Nephron (organoid): ENCODE measurements at regions not wholly inside any gene's neighbourhood (a gene's known extent, or its start where the extent isn't known, plus 50 kb on each side); places are given as distances from the start of the nearest gene placed in this dataset.

Experiments used
- H3K27ac Mint-ChIP-seq, 3 experiments: 2 replicates each; pipeline ENCODE4 v1.8.0; 2020; ENCODE audit warnings: mixed read lengths in 3 of 3, mild to moderate bottlenecking in 2 of 3, moderate library complexity in 1 of 3
- H3K27me3 Mint-ChIP-seq: 2 replicates; pipeline ENCODE4 v1.8.0; 2021; ENCODE audit warnings: low read depth, mild to moderate bottlenecking, moderate library complexity, mixed read lengths
- H3K36me3 Mint-ChIP-seq: 2 replicates; pipeline ENCODE4 v1.8.0; 2020; ENCODE audit warnings: low read depth, mixed read lengths
- H3K4me1 Mint-ChIP-seq: 2 replicates; pipeline ENCODE4 v1.8.0; 2020; ENCODE audit warnings: mixed read lengths
- H3K4me3 Mint-ChIP-seq, 3 experiments: 2 replicates each; pipeline ENCODE4 v1.8.0; 2020; ENCODE audit warnings: mild to moderate bottlenecking in 3 of 3, mixed read lengths in 3 of 3, moderate library complexity in 2 of 3
- H3K9me3 Mint-ChIP-seq: 2 replicates; pipeline ENCODE4 v1.8.0; 2020; ENCODE audit warnings: mixed read lengths
- TF ChIP-seq, protein P1 (sequence below), 3 experiments: fragments of 200-600 bp; sonication (generic); IDR thresholded peaks; one replicate each; pipeline ENCODE4 v1.5.0; 2021; ENCODE audit warnings: antibody characterized with exemption in 3 of 3; ENCODE audit not compliant: unreplicated experiment in 3 of 3

DNA sequence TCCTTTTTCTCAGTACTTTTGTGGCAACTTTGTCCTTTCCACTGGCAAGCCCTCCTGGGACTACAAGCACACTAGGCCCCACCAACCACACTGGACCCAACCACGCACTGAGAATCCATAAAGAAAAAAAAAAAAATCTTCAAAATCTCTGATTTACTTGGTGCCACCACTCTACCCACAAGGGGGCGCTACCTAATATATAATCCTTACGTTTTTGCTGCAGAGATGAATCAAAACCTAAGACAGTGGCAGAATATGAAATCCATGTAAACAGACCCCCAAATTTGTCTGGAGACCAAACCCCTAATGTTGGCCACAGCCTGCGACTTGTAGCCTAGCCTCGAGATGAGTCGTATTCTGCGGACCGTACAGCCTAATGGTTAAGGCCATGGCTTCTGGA is 63.5 kb upstream of the ARHGAP36 start:
- Mint-ChIP-seq H3K27me3 (peaks cover 14% of the 10 kb centered on the region), H3K4me3 (no peak overlapping the region), H3K4me1 (peaks cover 16% of the 10 kb centered on the region), H3K9me3 (no peaks in the 10 kb centered on the region), H3K27ac (no peak overlapping the region), H3K36me3 (no peaks in the 10 kb centered on the region)
- TF ChIP-seq, protein P1, sequence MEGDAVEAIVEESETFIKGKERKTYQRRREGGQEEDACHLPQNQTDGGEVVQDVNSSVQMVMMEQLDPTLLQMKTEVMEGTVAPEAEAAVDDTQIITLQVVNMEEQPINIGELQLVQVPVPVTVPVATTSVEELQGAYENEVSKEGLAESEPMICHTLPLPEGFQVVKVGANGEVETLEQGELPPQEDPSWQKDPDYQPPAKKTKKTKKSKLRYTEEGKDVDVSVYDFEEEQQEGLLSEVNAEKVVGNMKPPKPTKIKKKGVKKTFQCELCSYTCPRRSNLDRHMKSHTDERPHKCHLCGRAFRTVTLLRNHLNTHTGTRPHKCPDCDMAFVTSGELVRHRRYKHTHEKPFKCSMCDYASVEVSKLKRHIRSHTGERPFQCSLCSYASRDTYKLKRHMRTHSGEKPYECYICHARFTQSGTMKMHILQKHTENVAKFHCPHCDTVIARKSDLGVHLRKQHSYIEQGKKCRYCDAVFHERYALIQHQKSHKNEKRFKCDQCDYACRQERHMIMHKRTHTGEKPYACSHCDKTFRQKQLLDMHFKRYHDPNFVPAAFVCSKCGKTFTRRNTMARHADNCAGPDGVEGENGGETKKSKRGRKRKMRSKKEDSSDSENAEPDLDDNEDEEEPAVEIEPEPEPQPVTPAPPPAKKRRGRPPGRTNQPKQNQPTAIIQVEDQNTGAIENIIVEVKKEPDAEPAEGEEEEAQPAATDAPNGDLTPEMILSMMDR (IDR thresholded peaks at IDR 0.05; ENCODE audit: unreplicated experiment in 3 of 3) = peak; percentile 64 to 71 (median 70)

DNA sequence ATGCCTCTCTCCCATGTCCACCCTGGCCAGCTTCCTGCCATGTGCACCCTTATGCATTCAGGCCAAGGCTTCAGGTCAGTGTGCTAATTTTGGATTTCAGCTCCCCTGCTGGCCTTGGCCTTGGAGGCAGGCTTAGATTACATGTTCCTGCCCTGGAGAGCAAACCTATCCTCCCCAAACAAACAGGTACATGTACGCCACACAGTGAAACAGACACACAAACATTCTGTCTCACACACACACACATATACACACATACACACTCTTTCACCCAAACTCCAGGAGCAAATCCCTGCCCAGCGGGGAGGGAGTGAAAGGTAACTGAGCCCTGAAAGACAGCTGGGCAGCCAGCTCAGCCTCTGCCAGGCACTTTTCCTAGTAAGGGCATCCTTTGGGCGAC is 62.7 kb upstream of the ARHGAP36 start:
- Mint-ChIP-seq H3K27ac (no peak overlapping the region), H3K4me3 (no peak overlapping the region), H3K9me3 (no peaks in the 10 kb centered on the region), H3K27me3 (peaks cover 14% of the 10 kb centered on the region), H3K36me3 (no peaks in the 10 kb centered on the region), H3K4me1 (peaks cover 16% of the 10 kb centered on the region)
- TF ChIP-seq, protein P1 (IDR thresholded peaks at IDR 0.05; ENCODE audit: unreplicated experiment in 3 of 3) = no peak

DNA sequence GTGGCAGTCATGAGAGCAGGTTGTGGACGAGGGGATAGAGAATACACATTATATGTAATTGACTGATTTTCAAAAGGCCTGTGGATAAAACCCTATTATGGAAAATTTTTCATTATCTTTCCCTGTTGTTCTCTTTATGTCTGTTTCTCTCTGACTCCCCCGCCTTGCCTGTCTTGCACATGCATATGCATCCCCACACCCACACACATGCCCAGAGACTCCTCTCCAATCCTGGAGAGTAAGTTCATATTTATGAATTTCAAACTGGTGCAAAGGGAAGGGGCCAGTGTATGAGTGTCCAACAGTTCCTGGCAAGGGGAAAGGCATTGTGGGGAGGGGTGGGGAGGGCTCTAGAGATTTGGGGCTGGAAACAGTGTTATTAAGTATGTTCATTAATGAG is 60.8 kb upstream of the ARHGAP36 start:
- Mint-ChIP-seq H3K4me1 (peaks cover 16% of the 10 kb centered on the region), H3K27me3 (peaks cover 22% of the 10 kb centered on the region), H3K36me3 (no peaks in the 10 kb centered on the region), H3K27ac (peak overlapping the region in 1 of 3 experiments; percentile 10), H3K4me3 (no peak overlapping the region), H3K9me3 (no peaks in the 10 kb centered on the region)
- TF ChIP-seq, protein P1 (IDR thresholded peaks at IDR 0.05; ENCODE audit: unreplicated experiment in 3 of 3) = no peak

DNA sequence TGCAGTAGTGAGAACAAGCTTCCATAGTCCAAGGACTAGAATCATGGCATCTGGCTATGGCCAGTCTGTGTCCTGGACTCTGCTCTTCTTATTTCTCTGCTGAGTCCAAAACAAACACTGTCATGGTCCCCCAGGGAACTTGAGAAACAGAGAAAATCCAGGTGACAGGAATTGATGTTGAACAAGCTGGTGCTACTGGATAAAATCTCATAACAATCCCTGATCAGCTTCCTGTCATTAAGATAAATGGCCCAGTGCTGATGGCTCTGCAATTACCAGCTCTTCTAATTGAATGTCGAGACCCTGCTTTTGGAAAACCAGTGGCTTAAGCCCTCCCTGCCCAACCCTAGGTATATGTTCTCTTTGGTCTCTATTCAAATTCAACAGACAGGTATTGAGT is 58.8 kb upstream of the ARHGAP36 start:
- H3K4me3 Mint-ChIP-seq = no peak overlapping the region
- TF ChIP-seq, protein P1 (IDR thresholded peaks at IDR 0.05; ENCODE audit: unreplicated experiment in 3 of 3) = no peak
- H3K27me3 Mint-ChIP-seq = peaks cover 23% of the 10 kb centered on the region
- peaks cover 16% of the 10 kb centered on the region for H3K4me1 Mint-ChIP-seq
- H3K36me3 Mint-ChIP-seq = no peaks in the 10 kb centered on the region
- peaks cover 3% of the 10 kb centered on the region for H3K9me3 Mint-ChIP-seq
- no peak overlapping the region for H3K27ac Mint-ChIP-seq
